ENCODE measurements at regions not wholly inside any gene's neighbourhood (a gene's known extent, or its start where the extent isn't known, plus 50 kb on each side); places are given as distances from the start of the nearest gene placed in this dataset.

- H3K4me3 ChIP-seq, result no peak overlapping the region
- no peaks in the 10 kb centered on the region for H3K27me3 ChIP-seq
- TF ChIP-seq CTCF (IDR thresholded peaks at IDR 0.05), result no peak
- H3K9me3 ChIP-seq, result peaks cover 0 to 17% (median 0%) of the 10 kb centered on the region in 3 donors
- no peak for DNase-seq
- H3K27ac ChIP-seq, result no peak overlapping the region
- H3K36me3 ChIP-seq, result no peaks in the 10 kb centered on the region
- 45 to 56% methylated on average over 3 of the region's 3 CpGs for WGBS, 2 donors
- peaks cover 0 to 10% (median 0%) of the 10 kb centered on the region in 3 donors for H3K4me1 ChIP-seq
- intact Hi-C loops (cut with DNase I), result no loop called here
Observed at GRCh38 chr10:37713642-37714041, 143.8 kb downstream of the ZNF248 start.

GRCh38 chr10:37713132-37713501 lies 144.3 kb downstream of the ZNF248 start:
- no peak for TF ChIP-seq POLR2A (IDR thresholded peaks at IDR 0.05)
- no peak for TF ChIP-seq CTCF (IDR thresholded peaks at IDR 0.05)

GRCh38 chr10:37712489-37713131 lies 144.8 kb downstream of the ZNF248 start:
- DNase-seq, result no peak
- TF ChIP-seq POLR2A (IDR thresholded peaks at IDR 0.05), result no peak
- TF ChIP-seq CTCF (IDR thresholded peaks at IDR 0.05), result no peak
- no peak overlapping the region for H3K4me3 ChIP-seq

More at GRCh38 chr10:37713132-37713501, 144.3 kb downstream of the ZNF248 start:
- Histone ChIP-seq H3K27ac (no peak overlapping the region), H3K4me3 (no peak overlapping the region), H3K36me3 (no peaks in the 10 kb centered on the region), H3K27me3 (no peaks in the 10 kb centered on the region), H3K4me1 (peaks cover 0 to 10% (median 0%) of the 10 kb centered on the region in 3 donors), H3K9me3 (peaks cover 0 to 13% (median 0%) of the 10 kb centered on the region in 3 donors)
- 40 to 43% methylated on average over 1 to 2 of the region's 3 CpGs for WGBS, 2 donors
- DNase-seq, result no peak
- intact Hi-C loops (cut with DNase I), result no loop called here

GRCh38 chr10:37711617-37712488 lies 145.6 kb downstream of the ZNF248 start:
- no peaks in the 10 kb centered on the region for H3K36me3 ChIP-seq
- H3K27me3 ChIP-seq, result no peaks in the 10 kb centered on the region
- H3K9me3 ChIP-seq, result peaks cover 0 to 10% (median 0%) of the 10 kb centered on the region in 3 donors
- 67 to 90% methylated on average over 2 to 5 of the region's 13 CpGs for WGBS, 2 donors
- peaks cover 0 to 10% (median 0%) of the 10 kb centered on the region in 3 donors for H3K4me1 ChIP-seq
- H3K27ac ChIP-seq, result no peak overlapping the region
- DNase-seq, result no peak
- intact Hi-C loops (cut with DNase I), result no loop called here
- H3K4me3 ChIP-seq, result no peak overlapping the region
- no peak for TF ChIP-seq CTCF (IDR thresholded peaks at IDR 0.05)
- no peak for TF ChIP-seq POLR2A (IDR thresholded peaks at IDR 0.05)

More at GRCh38 chr10:37712489-37713131, 144.8 kb downstream of the ZNF248 start:
- no peaks in the 10 kb centered on the region for H3K36me3 ChIP-seq
- intact Hi-C loops (cut with DNase I), result no loop called here
- no peaks in the 10 kb centered on the region for H3K27me3 ChIP-seq
- peaks cover 0 to 10% (median 0%) of the 10 kb centered on the region in 3 donors for H3K4me1 ChIP-seq
- H3K27ac ChIP-seq, result no peak overlapping the region
- 60% methylated on average over 1 of the region's 4 CpGs; no CpG with 5 or more reads in 1 of the 2 donors for WGBS, 2 donors
- peaks cover 0 to 10% (median 0%) of the 10 kb centered on the region in 3 donors for H3K9me3 ChIP-seq
